ENCODE measurements at regions not wholly inside any gene's neighbourhood (a gene's known extent, or its start where the extent isn't known, plus 50 kb on each side); places are given as distances from the start of the nearest gene placed in this dataset.

DNA sequence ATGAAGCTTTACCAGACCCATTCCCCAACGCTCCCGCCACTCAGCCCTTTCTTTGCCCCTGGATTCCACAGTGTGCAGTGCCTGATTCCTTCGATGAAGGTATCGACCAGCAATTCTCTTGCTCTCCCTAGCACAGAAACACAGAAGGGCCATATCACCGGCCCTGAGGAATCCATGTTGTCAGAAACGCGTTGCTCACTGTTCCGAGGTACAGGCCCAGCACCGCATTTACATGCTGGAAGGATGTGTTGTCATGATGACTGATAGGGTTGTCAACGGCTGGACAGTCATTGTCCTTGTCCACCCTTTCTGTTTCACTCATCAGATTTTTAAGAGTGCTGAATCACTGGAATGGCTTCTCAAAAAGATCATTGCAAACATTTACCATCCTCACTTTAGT, 57.2 kb upstream of the GPR6 start:
- no peak for DNase-seq

DNA sequence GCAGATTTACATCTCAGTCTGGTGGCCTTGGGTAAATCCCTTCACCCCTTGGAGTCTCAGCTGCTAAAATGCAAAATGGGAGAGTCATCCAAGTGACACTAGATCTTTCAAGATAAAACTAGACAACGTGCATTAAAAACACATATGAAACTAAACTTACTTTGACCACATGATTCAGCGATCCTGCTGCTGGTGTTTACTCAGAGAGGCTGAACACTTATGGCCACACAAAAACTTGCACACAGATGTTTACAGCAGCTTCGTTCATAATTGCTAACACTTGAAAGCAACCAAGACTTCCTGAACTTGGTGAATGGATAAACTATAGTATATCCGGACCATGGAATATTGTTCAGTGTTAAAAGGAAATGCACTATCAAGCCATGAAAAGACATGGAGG, 55.3 kb upstream of the GPR6 start:
- DNase-seq, result no peak

DNA sequence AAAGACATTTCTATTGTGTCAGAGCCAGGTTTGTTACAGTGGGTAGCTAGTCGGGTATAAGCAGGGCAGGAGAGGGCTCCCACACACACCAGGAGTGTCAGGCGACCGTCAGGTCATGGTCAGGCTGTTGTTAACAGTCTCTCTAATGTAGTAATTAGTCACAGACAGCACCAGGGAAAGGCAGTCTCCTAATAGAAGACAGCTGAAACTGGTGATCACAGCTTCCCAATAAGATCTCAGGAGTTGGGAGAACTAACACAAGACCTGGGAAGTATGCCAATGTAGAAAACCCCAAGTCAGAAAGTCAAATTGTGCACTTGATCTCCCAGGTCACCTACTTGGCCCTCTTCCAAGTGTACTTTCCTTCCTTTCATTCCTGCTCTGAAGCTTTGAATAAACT, 53.0 kb upstream of the GPR6 start:
- no peak for DNase-seq

DNA sequence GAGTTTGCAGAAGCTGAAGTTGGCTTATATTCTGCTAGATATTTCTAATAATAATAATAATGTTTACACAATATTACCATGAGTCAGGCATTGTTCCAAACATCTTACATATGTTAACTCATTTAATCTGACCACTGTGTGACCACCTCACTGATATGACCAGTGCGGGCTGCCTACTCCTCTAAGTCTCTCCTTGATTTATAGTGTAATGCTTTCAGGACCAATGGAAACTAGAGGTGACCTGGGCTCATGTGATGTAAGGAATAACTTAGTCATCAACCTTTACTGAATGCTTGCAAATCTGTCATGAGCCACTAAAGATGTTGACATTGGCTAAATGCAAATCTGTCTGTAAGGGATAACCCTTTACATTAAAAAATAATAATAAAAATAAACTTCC, 51.1 kb upstream of the GPR6 start:
- no peak for DNase-seq
